GM12872 (cell line): ENCODE measurements at regions not wholly inside any gene's neighbourhood (a gene's known extent, or its start where the extent isn't known, plus 50 kb on each side); places are given as distances from the start of the nearest gene placed in this dataset.

Experiments used
- CTCF ChIP-seq: IDR thresholded peaks from 3 replicates; pipeline ENCODE4 v1.5.1; 2011; ENCODE audit warnings: low read depth, mild to moderate bottlenecking, low read length, moderate library complexity; ENCODE audit not compliant: insufficient read depth

DNA sequence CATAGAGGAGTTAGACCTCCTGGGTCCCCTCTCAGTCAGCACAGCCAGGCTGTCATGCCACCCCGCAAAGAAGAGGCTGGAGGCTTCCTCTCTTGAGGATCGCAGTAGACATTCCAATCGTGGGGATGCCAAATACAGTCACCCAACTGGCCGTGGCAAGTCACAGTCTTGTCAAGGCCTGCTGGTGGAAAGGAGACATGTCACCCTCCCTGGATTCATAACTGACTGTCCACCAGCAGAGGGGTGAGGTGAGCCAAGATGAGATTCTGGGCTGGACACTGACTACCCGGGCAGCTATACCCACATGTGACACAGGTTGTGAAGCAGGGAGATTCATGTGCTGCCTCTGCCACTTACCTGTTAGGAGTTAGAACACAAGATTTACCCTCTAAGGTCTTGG, 123.5 kb upstream of the NGF start:
- TF ChIP-seq CTCF, result no peak

GRCh38 chr1:115459161-115459560, 121.1 kb upstream of the NGF start:
- no peak for TF ChIP-seq CTCF

GRCh38 chr1:115458426-115459114, 120.5 kb upstream of the NGF start:
- TF ChIP-seq CTCF, result no peak

- TF ChIP-seq CTCF, result no peak
Observed at GRCh38 chr1:115457289-115457688, 119.2 kb upstream of the NGF start.

DNA sequence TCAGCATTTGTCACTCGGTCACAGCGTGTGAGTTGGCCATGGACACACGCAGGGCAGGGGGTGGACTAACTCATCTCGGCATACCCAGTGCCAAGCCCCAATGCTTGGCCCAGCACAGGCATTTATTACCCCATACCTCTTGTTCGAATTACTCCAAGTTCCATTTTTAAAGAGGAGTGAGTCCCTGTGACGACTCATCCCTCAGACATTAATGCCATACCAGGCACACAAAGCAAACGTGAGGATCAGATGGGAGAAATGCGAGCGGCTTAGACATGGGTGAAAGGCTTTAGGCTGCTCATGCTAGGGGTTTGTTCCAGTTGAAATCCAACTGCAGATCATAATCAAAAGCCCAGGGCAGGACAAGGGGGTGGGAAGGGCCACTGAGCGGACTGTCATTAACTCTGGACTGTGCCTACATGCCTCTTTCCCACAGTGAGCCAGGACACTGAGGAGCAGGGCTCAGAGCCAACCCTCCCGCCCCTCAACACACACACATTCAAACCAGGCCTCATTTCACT, 118.5 kb upstream of the NGF start:
- TF ChIP-seq CTCF, result no peak

GRCh38 chr1:115454837-115455511, 116.9 kb upstream of the NGF start:
- TF ChIP-seq CTCF, result no peak

DNA sequence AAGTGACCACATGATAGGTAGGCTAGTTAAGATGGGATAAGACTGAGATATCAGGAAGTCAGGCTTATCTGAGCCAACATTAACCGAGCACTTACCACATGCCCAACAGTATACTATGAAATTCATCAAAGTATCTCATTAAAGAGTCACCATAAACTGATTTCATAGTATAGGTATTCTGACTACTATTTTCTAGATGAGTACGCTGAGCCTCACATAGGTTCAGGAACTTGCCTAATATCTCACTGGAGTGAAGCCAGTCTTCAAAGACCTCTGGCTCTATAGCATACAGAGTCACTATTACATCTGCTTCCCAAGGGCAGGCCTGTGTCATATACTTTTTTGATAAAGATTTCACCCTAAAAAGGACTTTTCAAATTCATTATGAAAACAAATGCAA, 115.6 kb upstream of the NGF start:
- no peak for TF ChIP-seq CTCF
